ENCODE measurements at regions not wholly inside any gene's neighbourhood (a gene's known extent, or its start where the extent isn't known, plus 50 kb on each side); places are given as distances from the start of the nearest gene placed in this dataset.

DNA sequence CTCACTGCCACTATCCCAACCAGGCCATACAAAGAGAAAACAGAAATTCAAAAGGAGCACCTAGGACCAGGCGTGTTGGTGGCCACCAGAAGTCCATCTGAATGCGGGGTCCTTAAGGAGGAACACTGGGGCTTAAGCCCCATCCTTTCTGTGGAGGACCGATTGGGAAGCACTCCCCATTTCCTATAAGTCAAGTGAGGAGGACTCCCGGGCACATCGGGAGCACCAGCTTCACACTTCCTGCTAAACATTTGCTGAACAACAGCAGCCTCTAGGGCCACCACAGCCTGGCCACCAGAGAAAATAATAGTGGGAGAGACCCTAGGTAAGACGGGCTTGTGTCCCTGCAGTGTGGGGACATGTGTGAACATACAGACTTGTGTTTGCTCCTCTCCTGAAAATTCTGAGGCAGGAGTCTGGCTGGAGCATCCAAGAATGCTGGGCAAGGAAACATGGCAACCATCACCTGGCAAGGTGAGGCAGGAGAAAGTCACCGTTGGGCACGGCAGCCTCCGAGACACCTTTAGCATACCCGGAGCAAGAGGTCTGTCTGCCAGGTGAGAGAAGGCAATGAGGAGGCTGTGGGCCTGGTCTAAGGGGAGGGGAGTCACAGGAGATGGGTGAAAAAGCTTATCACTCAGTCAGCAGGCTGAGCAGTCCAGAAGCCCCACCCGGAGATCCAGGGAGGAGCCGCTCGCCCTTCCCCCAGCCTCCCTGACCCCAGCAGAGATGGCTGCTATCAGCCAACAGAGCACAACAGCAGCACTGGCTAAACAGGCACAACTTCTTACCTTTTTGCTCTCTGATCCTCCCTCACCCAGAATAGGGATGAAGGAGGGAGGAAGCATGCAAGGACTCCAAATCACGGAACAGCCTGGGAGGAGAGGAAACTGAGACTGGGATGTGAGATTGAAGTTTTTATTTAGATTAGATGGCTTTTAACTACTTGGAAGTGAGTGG lies 282.3 kb downstream of the EIPR1 start:
- peaks cover 8% of the 10 kb centered on the region for H3K4me1 Mint-ChIP-seq
- no peak overlapping the region for H3K4me3 Mint-ChIP-seq
- H3K36me3 Mint-ChIP-seq = no peaks in the 10 kb centered on the region
- ATAC-seq = no peak
- peaks cover 50% of the 10 kb centered on the region for H3K27me3 Mint-ChIP-seq
- H3K27ac Mint-ChIP-seq = no peak overlapping the region
- H3K9me3 Mint-ChIP-seq = peaks cover 5% of the 10 kb centered on the region

DNA sequence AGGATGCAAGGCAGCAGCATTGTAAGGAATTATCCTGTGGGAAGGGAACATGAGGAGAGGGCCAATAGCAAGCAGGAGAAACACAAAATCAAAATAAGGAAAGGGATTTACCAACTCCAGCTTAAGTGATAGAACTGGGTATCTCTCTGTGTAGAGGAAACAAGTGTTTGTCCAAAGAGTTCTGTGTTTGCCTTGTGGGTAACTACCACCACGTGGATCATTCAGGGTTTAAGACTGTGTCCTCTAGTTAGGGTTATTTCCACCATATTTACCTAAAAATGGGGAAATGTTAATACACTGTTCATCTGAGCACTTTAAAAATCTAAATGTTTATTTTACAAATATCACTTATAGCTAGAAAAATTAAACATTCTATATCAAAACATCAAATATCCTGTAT lies 283.3 kb downstream of the EIPR1 start:
- Mint-ChIP-seq H3K36me3 (no peaks in the 10 kb centered on the region), H3K27me3 (peaks cover 52% of the 10 kb centered on the region)
- ATAC-seq = no peak

DNA sequence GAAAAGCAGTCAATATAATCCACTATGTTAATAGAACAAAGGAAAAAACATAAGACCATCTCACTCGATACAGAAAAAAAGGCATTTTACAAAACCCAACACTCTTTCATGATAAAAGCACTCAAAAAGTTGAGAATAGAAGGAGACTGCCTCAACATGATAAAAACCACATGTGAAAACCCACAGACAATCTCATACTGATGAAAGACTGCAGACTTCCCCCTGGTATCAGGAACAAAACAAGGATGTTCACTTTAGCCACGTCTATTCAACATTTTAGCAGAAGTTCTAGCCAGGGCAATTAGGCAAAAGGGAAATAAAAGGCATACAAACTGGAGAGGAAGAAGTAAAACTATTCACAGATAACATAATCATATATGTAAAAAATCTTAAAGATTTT lies 285.9 kb downstream of the EIPR1 start:
- Mint-ChIP-seq H3K27ac (no peak overlapping the region), H3K9me3 (peaks cover 11% of the 10 kb centered on the region)

More for the DNA sequence above, 283.3 kb downstream of the EIPR1 start:
- no peak overlapping the region for H3K4me3 Mint-ChIP-seq
- H3K4me1 Mint-ChIP-seq = no peaks in the 10 kb centered on the region
- H3K9me3 Mint-ChIP-seq = peaks cover 11% of the 10 kb centered on the region
- no peak overlapping the region for H3K27ac Mint-ChIP-seq

GRCh38 chr2:3082705-3083104 lies 294.9 kb downstream of the EIPR1 start:
- ATAC-seq = no peak
- H3K27ac Mint-ChIP-seq = no peak overlapping the region
- no peaks in the 10 kb centered on the region for H3K36me3 Mint-ChIP-seq
- H3K9me3 Mint-ChIP-seq = peaks cover 5% of the 10 kb centered on the region
- no peaks in the 10 kb centered on the region for H3K4me1 Mint-ChIP-seq
- H3K4me3 Mint-ChIP-seq = no peak overlapping the region
- H3K27me3 Mint-ChIP-seq = peaks cover 27% of the 10 kb centered on the region

More for the DNA sequence above, 285.9 kb downstream of the EIPR1 start:
- no peak for ATAC-seq
- peaks cover 30% of the 10 kb centered on the region for H3K27me3 Mint-ChIP-seq
- no peaks in the 10 kb centered on the region for H3K4me1 Mint-ChIP-seq
- no peaks in the 10 kb centered on the region for H3K36me3 Mint-ChIP-seq
- no peak overlapping the region for H3K4me3 Mint-ChIP-seq

DNA sequence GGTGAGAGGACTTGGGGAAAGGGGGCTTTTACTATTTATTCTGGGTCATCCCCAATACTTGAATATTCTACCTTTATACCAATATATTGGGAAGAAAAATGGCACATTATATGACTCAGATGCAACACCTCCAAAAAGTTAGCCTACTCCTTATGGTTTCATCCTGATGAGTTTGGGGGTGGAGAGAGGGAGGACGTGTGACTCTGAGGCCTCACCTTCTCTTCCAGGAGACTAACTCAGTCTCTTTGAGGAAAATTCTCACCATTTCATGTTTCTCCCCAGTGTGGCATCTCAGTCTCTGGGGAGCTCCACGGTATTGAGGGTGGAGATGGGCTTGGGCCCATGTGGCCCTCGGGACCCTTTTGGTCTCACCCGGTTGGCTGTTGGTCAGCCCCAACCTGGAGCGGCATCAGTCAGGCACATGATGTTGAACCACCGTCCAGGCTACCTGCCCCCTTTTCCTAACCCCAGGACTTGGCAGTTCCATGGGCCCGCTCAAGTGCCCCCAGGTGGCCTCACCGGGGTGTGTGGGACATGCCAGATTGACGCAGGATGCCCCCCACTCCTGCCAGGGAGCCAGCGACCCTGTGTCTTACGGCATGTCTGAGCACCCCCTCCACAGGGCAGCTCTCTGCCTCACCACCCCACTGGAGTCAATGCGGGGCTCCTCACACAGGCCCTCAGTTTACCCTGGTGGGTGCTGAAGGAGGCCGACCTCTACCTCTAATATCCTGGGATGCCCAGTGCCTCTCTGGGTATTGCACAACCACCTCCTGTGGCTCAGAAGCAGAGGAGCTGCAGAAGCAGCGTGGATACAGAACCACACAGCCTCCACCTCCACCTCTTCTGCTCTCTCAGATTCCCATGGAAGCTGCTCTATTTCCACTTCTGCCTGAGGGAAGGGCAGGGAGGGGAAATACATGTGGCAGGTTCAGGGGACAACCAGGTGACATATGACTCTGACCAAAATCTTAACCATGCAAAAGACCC lies 297.4 kb downstream of the EIPR1 start:
- ATAC-seq = peak; percentile 12
- Mint-ChIP-seq H3K36me3 (no peaks in the 10 kb centered on the region), H3K27me3 (peaks cover 27% of the 10 kb centered on the region), H3K4me1 (no peaks in the 10 kb centered on the region), H3K27ac (no peak overlapping the region), H3K9me3 (peaks cover 2% of the 10 kb centered on the region), H3K4me3 (no peak overlapping the region)

- Mint-ChIP-seq H3K4me1 (no peaks in the 10 kb centered on the region), H3K27ac (no peak overlapping the region), H3K27me3 (peaks cover 35% of the 10 kb centered on the region), H3K9me3 (peaks cover 2% of the 10 kb centered on the region), H3K36me3 (no peaks in the 10 kb centered on the region), H3K4me3 (no peak overlapping the region)
- ATAC-seq = no peak
Measured at GRCh38 chr2:3079466-3079865, 298.2 kb downstream of the EIPR1 start.

DNA sequence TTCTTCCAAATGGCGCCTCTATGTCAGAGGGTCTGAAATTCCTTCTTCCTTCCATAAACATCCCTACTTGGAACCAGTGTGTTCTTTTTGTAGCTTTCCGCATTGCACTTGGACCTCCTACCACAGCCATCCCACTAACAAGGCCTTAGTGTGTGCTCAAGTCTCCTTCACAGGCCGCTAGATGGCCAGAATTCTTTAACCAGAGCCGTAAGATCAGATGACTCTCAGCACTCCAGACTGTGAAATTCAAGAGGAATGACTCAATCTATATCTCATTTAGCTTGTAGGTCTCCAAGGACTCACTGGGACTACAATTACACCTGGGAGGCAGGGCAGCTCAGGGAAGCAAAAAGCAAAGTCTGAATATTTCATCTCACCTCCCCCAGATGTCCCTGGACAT lies 298.9 kb downstream of the EIPR1 start:
- Mint-ChIP-seq H3K36me3 (no peaks in the 10 kb centered on the region), H3K4me3 (no peak overlapping the region), H3K27me3 (peaks cover 43% of the 10 kb centered on the region), H3K27ac (no peak overlapping the region), H3K9me3 (peaks cover 2% of the 10 kb centered on the region), H3K4me1 (no peaks in the 10 kb centered on the region)
- no peak for ATAC-seq

DNA sequence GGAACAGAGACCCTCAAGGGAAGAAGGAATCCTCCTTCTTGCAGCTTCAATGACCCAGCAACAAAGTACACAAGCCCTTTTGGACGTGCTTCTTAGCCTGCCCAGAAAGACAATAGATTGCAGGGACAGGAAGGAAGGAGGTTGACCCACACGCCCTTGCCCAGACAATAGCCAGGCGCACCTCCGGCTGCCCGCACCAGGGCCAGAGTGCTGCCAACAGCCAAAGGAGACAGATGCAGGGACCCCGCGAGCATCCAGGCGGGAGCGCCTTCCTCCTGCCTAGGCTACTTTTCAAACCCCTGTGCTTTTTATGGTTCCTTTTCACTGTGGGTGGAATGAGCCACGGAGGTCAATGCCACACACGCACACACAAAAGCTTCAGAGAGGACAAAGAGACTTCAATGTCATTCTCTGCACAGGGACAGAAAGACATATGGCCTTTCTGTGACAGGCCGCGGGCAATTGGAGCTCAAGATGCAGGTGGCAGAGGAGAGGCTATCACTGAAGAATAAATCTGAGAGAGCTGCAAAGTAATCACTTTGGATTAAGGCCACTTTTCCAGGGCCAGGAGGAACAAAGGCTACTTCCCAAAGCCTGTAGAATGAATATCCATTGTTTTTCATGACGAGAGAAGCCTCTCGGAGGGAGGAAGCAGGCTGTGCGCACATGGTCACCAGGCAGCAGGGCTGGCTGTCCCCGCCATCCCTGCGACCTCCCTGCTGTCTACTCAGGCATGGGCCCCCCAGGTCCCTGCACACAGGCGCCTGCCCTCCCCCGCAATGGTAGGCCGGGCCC lies 300.6 kb downstream of the EIPR1 start:
- Mint-ChIP-seq H3K36me3 (no peaks in the 10 kb centered on the region), H3K4me1 (no peaks in the 10 kb centered on the region), H3K9me3 (no peaks in the 10 kb centered on the region), H3K4me3 (no peak overlapping the region), H3K27me3 (peaks cover 43% of the 10 kb centered on the region), H3K27ac (no peak overlapping the region)
- no peak for ATAC-seq

DNA sequence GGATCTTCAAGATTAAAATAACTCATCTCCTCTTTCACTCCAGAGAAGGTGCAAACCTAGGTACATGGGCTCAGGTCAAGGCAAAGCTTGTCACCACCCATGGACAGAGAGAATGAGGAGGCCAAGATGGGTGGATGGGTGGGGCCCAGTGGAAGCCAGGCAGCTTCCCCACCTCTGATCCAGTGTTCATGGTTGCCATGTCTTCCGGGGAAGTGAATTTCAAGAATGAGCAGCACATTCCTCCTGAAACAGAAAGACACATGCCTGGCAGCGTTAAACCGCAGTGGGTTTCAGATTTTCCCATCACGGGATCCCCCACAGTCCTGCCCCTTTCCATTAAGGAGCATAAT lies 301.7 kb downstream of the EIPR1 start:
- Mint-ChIP-seq H3K36me3 (no peaks in the 10 kb centered on the region), H3K4me3 (no peak overlapping the region), H3K4me1 (no peaks in the 10 kb centered on the region), H3K9me3 (no peaks in the 10 kb centered on the region), H3K27me3 (peaks cover 35% of the 10 kb centered on the region), H3K27ac (no peak overlapping the region)
- no peak for ATAC-seq

GRCh38 chr2:3075316-3075990 lies 302.2 kb downstream of the EIPR1 start:
- Mint-ChIP-seq H3K36me3 (no peaks in the 10 kb centered on the region), H3K4me3 (no peak overlapping the region)

DNA sequence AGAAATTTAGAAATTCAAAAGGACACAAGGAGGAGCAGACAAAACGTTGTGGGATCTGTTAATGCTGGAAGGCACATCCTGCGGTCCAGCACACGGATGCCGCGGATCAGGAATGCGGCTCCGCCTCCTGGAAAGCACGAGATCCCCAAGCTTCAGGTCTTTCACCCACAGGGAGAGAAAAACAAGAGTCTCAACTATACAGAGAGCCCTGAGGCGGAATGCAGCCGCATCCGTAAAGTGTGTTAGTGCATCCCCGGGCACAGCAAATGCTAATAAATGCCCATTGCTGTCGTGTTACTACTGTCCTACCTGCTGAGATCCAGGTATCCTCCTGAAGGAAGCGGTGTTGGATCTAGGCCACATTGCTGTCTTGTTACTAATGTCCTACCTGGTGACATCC lies 303.9 kb downstream of the EIPR1 start:
- no peak overlapping the region for H3K27ac Mint-ChIP-seq
- H3K4me1 Mint-ChIP-seq = no peaks in the 10 kb centered on the region
- no peaks in the 10 kb centered on the region for H3K36me3 Mint-ChIP-seq
- no peak overlapping the region for H3K4me3 Mint-ChIP-seq
- no peaks in the 10 kb centered on the region for H3K9me3 Mint-ChIP-seq
- ATAC-seq = no peak
- H3K27me3 Mint-ChIP-seq = peaks cover 24% of the 10 kb centered on the region

More at GRCh38 chr2:3075316-3075990, 302.2 kb downstream of the EIPR1 start:
- no peak for ATAC-seq
- Mint-ChIP-seq H3K27me3 (peaks cover 30% of the 10 kb centered on the region), H3K4me1 (no peaks in the 10 kb centered on the region), H3K9me3 (no peaks in the 10 kb centered on the region), H3K27ac (no peak overlapping the region)

GRCh38 chr2:3073041-3073595 lies 304.5 kb downstream of the EIPR1 start:
- ATAC-seq = no peak

GRCh38 chr2:3071685-3072263 lies 305.8 kb downstream of the EIPR1 start:
- Mint-ChIP-seq H3K4me3 (no peak overlapping the region), H3K9me3 (peaks cover 3% of the 10 kb centered on the region), H3K4me1 (no peaks in the 10 kb centered on the region), H3K27me3 (peaks cover 24% of the 10 kb centered on the region), H3K27ac (no peak overlapping the region), H3K36me3 (no peaks in the 10 kb centered on the region)
- ATAC-seq = no peak

More at GRCh38 chr2:3073041-3073595, 304.5 kb downstream of the EIPR1 start:
- H3K27me3 Mint-ChIP-seq = peaks cover 24% of the 10 kb centered on the region
- H3K4me1 Mint-ChIP-seq = no peaks in the 10 kb centered on the region
- H3K36me3 Mint-ChIP-seq = no peaks in the 10 kb centered on the region
- peaks cover 3% of the 10 kb centered on the region for H3K9me3 Mint-ChIP-seq
- H3K4me3 Mint-ChIP-seq = no peak overlapping the region
- H3K27ac Mint-ChIP-seq = no peak overlapping the region

DNA sequence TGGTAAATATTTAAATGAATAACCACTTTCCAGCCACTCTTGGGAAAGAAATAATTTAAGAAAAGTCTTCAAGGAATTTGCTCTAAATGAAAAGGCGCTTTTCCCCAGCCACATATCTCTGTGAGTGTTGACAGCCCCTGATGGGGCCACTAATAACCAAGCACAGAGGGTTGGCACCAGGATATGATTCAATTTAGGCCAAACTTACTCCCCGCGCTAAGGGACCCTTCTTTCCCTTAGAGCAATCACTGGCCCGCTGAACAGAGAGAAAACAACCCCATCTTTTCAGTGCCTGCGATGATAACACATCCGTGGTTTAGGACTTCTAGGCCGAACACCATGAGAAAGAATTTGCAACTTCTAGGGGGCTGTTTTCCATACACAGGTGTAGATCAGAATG lies 310.8 kb downstream of the EIPR1 start:
- H3K27ac Mint-ChIP-seq = no peak overlapping the region
- no peaks in the 10 kb centered on the region for H3K36me3 Mint-ChIP-seq
- no peaks in the 10 kb centered on the region for H3K4me1 Mint-ChIP-seq
- H3K27me3 Mint-ChIP-seq = no peaks in the 10 kb centered on the region
- H3K9me3 Mint-ChIP-seq = peaks cover 5% of the 10 kb centered on the region
- no peak overlapping the region for H3K4me3 Mint-ChIP-seq
- ATAC-seq = no peak

Measured in stimulated activated memory B cell treated with anti-CD40 and anti-IgM and Interleukin-4, amounts not matched to agents 10 μg/mL and 1 μg/mL and 100 μg/mL, for 72 hours (primary cell).